Fibroblast of lung (primary cell): ENCODE measurements at regions not wholly inside any gene's neighbourhood (a gene's known extent, or its start where the extent isn't known, plus 50 kb on each side); places are given as distances from the start of the nearest gene placed in this dataset.

Experiments used
- DNase-seq, 2 donors: peaks; one replicate each; pipeline versions ENCODE4 v3.0.0 to v3.0.0-alpha.2; 2010; ENCODE audit warnings: low read depth in 2 of 2
- H2AFZ ChIP-seq: 2 replicates; pipeline ENCODE4 v1.5.1; 2012; ENCODE audit warnings: low read length, control low read depth, inconsistent platforms
- H3K27ac ChIP-seq: 2 replicates; pipeline ENCODE4 v1.5.1; 2011; ENCODE audit warnings: low read length, control low read depth; ENCODE audit not compliant: insufficient read depth
- H3K27me3 ChIP-seq: 2 replicates; pipeline ENCODE4 v1.5.1; 2011; ENCODE audit warnings: mild to moderate bottlenecking, low read length; ENCODE audit not compliant: control insufficient read depth, insufficient read depth
- H3K36me3 ChIP-seq: 2 replicates; pipeline ENCODE4 v1.5.1; 2011; ENCODE audit warnings: low read length; ENCODE audit not compliant: control insufficient read depth, insufficient read depth
- H3K4me1 ChIP-seq: 2 replicates; pipeline ENCODE4 v1.5.1; 2011; ENCODE audit warnings: low read length; ENCODE audit not compliant: control insufficient read depth, insufficient read depth; ENCODE audit errors: extremely low read depth
- H3K4me2 ChIP-seq: 2 replicates; pipeline ENCODE4 v1.5.1; 2011; ENCODE audit warnings: low read length, control low read depth; ENCODE audit not compliant: insufficient read depth; ENCODE audit errors: extremely low read depth
- H3K4me3 ChIP-seq, 4 experiments: fragments of 200-600 bp in 1 of 4; sonication (generic) in 1 of 4; replicated peaks in 1 of 4; 2 replicates each; pipeline ENCODE4 v1.5.1; 2011 to 2016; ENCODE audit warnings: low read length in 4 of 4, low read depth in 3 of 4, mild to moderate bottlenecking in 3 of 4, control low read depth in 2 of 4, inconsistent platforms in 1 of 4, mixed read lengths in 1 of 4; ENCODE audit not compliant: insufficient read depth in 1 of 4; ENCODE audit errors: control extremely low read depth in 1 of 4
- H3K79me2 ChIP-seq: 2 replicates; pipeline ENCODE4 v1.5.1; 2012; ENCODE audit warnings: mild to moderate bottlenecking, low read length, inconsistent platforms; ENCODE audit not compliant: control insufficient read depth, insufficient read depth
- H3K9ac ChIP-seq: 2 replicates; pipeline ENCODE4 v1.5.1; 2011; ENCODE audit warnings: mild to moderate bottlenecking, low read length, control low read depth; ENCODE audit not compliant: insufficient read depth
- H3K9me3 ChIP-seq: 2 replicates; pipeline ENCODE4 v1.5.1; 2012; ENCODE audit warnings: low read depth, low read length; ENCODE audit not compliant: control insufficient read depth, insufficient read depth
- H4K20me1 ChIP-seq: 2 replicates; pipeline ENCODE4 v1.5.1; 2011; ENCODE audit warnings: low read length; ENCODE audit not compliant: control insufficient read depth, insufficient read depth; ENCODE audit errors: extremely low read depth
- CTCF ChIP-seq, 2 donors: IDR thresholded peaks in 1 of 2; conservative IDR thresholded peaks in 1 of 2; 1 replicate in 1 of 2; 2 replicates in 1 of 2; pipeline ENCODE4 v1.5.1; 2011 to 2012; ENCODE audit warnings: low read length in 2 of 2, control low read depth in 1 of 2, inconsistent platforms in 1 of 2, low read depth in 1 of 2, mild to moderate bottlenecking in 1 of 2
- EZH2 ChIP-seq: IDR thresholded peaks from 2 replicates; pipeline ENCODE4 v1.5.1; 2012; ENCODE audit warnings: low read length, control low read depth, mild to moderate bottlenecking; ENCODE audit errors: missing control alignments

- no peak overlapping the region for H3K4me2 ChIP-seq
- no peaks in the 10 kb centered on the region for H3K9me3 ChIP-seq
- no peak for TF ChIP-seq CTCF (conservative IDR thresholded peaks at IDR 0.05 in 1 of 2, IDR thresholded peaks at IDR 0.05 in 1 of 2; ENCODE audit: low read depth in 1 of 2, low read length in 2 of 2)
- H3K36me3 ChIP-seq, result no peaks in the 10 kb centered on the region
- H3K4me3 ChIP-seq, result no peak overlapping the region
- no peak overlapping the region for H3K27ac ChIP-seq
- no peak overlapping the region for H3K9ac ChIP-seq
- H3K27me3 ChIP-seq, result no peaks in the 10 kb centered on the region
- no peak overlapping the region for H2AFZ ChIP-seq
- no peaks in the 10 kb centered on the region for H3K4me1 ChIP-seq
- DNase-seq, result no peak
- no peaks in the 10 kb centered on the region for H3K79me2 ChIP-seq
- no peaks in the 10 kb centered on the region for H4K20me1 ChIP-seq
These were observed 472.5 kb downstream of the IRX1 start for GRCh38 chr5:4068171-4068570.

GRCh38 chr5:4078544-4078943 lies 482.9 kb downstream of the IRX1 start:
- Histone ChIP-seq H2AFZ (no peak overlapping the region), H3K9me3 (peaks cover 7% of the 10 kb centered on the region), H3K79me2 (no peaks in the 10 kb centered on the region), H3K27ac (no peak overlapping the region), H3K4me3 (no peak overlapping the region), H3K36me3 (no peaks in the 10 kb centered on the region), H3K9ac (no peak overlapping the region), H3K27me3 (no peaks in the 10 kb centered on the region), H4K20me1 (no peaks in the 10 kb centered on the region), H3K4me1 (no peaks in the 10 kb centered on the region), H3K4me2 (no peak overlapping the region)
- no peak for TF ChIP-seq EZH2
- no peak for TF ChIP-seq CTCF (conservative IDR thresholded peaks at IDR 0.05 in 1 of 2, IDR thresholded peaks at IDR 0.05 in 1 of 2; ENCODE audit: low read depth in 1 of 2, low read length in 2 of 2)
- DNase-seq, result no peak

GRCh38 chr5:4079831-4080230 lies 484.2 kb downstream of the IRX1 start:
- no peaks in the 10 kb centered on the region for H3K79me2 ChIP-seq
- TF ChIP-seq EZH2, result no peak
- TF ChIP-seq CTCF (conservative IDR thresholded peaks at IDR 0.05 in 1 of 2, IDR thresholded peaks at IDR 0.05 in 1 of 2; ENCODE audit: low read depth in 1 of 2, low read length in 2 of 2), result no peak
- H3K36me3 ChIP-seq, result no peaks in the 10 kb centered on the region
- H3K27ac ChIP-seq, result no peak overlapping the region
- no peaks in the 10 kb centered on the region for H3K27me3 ChIP-seq
- no peak overlapping the region for H3K9ac ChIP-seq
- DNase-seq, result peak in 1 of 2 donors; percentile 29
- H4K20me1 ChIP-seq, result no peaks in the 10 kb centered on the region
- peaks cover 7% of the 10 kb centered on the region for H3K9me3 ChIP-seq
- no peaks in the 10 kb centered on the region for H3K4me1 ChIP-seq
- no peak overlapping the region for H2AFZ ChIP-seq
- H3K4me3 ChIP-seq, result no peak overlapping the region
- H3K4me2 ChIP-seq, result no peak overlapping the region
